Dedifferentiated amniotic fluid mesenchymal stem cell (primary cell): ENCODE measurements at regions not wholly inside any gene's neighbourhood (a gene's known extent, or its start where the extent isn't known, plus 50 kb on each side); places are given as distances from the start of the nearest gene placed in this dataset.
"Not testable (repeated sequence)": the region's sequence is repeated elsewhere in the genome, so short reads cannot be mapped to it uniquely, and the experiment has no call there.

Experiments
- DNase-seq: peaks from one replicate; pipeline ENCODE4 v3.0.0-alpha.2; 2016; ENCODE audit errors: extremely low spot score

DNA sequence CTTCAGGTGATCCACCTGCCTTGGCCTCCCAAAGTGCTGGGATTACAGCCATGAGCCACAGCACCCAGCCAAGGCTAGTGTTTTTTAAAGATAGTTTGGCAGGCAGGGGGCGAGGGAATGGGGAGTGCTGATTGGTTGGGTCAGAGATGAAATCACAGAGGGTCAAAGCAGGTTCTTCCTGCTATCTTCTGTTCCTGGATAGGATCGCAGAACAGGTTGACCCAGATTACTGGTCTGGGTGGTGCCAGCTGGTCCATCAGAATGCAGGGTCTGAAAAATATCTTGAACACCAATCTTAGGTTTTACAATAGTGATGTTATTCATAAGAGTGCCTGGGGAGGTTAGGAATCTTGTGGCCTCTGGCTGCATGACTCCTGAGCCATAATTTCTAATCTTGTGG is 272.2 kb downstream of the CD83 start:
- not testable (repeated sequence) for DNase-seq

DNA sequence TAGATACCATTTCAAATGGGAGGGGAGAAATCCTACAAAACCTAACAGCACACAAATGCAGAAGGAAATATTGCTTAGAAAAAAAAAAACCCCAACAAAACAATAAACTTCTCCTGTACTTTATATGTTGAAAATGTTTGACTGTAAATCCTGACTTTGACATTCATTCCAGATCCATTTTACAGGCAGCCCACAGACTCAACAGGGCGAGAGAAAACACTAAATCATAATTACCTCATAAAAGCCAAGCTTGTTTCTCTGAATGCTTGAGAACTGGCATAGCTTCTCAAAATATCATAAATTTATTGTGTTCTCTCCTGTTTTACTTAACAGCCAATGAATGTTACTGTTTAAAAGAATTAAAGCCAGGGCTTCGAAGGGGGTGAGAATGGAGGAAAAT is 273.2 kb downstream of the CD83 start:
- DNase-seq = no peak

DNA sequence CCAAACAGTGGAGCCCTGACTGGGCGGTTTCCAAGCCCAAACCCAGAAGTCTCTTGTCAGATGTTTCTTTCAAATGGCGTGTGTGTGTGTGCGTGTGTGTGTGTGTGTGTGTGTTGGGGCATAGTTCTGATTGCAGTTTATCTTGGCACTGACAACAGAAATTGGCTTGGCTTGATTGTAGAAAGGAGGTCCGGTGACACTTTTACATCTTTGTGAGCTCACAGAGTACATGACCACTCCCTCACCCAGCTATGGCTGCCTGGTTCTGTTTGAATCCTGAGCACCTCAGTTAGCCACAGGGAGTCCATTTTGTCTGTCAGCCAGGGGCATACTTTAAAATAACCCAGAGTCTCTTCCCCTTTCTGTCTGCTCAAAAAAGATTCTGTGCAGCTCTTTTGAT is 276.3 kb downstream of the CD83 start:
- no peak for DNase-seq

DNA sequence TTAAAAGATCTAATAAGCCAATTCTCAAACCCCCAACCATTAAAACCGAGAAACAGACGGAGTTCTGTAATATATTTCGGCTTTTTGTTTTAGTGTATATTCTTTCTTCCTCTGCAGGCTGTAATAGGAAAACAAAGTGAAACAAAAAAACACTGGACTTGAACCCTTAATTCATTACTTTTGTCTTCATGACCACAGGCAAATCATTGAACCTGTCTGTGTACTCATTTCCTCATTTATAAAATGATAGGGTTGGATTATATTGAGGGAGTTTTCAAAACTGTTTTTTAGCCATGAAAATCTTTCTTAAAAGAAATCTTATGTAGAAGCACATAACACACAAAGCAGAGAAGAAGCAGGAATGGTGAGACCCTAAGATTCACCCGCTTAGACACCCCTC is 278.8 kb downstream of the CD83 start:
- DNase-seq = no peak

DNA sequence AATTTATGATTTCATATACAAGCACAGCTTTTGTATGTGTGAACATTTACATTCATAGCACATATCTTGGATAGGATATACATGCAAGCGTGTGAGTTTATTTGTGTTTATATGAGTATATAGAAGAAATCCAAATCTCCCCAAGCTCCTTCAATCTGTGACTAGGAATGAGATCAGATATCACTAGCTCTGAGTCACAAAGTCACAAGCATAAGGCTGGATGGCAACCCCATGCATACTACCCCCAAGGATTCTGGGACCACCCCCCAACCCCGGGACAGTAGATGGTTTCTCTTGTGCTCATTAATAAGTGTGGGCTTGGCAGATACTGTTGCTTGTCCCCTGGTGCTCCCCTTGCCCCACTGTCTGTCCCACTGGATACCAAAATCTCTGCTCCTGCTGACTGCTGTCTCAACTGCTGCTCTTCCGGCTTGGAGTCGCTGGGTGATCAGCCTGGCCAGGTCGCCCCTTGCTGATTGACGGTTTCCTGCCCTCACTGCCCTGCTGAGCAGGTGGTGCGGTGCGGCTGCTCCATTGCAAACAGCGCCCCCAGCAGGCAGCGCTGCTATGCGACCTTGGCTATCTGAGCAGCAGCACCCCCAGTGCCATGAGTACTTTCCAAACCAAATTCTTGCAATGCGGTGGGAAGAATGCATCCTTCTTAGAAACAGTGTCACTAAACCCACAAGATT is 279.4 kb downstream of the CD83 start:
- no peak for DNase-seq

DNA sequence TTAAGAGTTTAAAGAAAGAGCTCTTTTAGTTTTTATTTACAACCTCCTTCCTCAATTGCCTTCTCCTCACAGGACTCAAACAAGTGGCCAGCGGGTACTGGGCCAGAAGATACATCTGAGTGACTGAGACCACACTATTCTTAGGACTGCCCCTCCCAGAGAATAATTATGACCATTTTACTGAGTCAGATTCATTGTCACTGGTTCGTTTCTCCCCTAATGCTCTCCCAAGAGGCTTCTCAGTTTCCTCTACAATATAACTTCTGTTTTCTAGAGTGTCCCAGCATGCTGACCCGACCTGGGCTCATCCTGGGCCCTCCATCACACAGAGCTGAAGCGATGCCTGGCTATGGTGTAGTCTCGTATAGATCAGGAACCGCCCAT is 279.9 kb downstream of the CD83 start:
- DNase-seq = no peak

DNA sequence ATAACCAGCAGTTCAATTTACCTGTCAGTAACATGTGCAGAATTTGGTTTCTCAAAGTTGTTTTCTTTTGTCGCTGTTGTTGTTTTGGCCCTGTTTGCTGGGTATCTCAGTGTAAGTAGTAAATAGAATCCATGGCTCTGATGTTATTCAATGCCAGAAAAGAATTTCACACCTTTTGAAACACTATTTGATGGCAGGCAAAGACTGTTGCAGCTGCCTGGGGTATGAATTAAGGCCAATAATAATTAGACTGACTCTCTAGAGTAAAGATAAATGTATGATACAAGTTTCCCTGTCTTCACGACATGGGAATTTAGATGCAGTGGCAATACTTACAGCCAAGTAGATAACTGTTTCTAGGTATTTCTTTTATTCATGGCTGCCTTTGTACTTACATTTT is 281.4 kb downstream of the CD83 start:
- DNase-seq = no peak

DNA sequence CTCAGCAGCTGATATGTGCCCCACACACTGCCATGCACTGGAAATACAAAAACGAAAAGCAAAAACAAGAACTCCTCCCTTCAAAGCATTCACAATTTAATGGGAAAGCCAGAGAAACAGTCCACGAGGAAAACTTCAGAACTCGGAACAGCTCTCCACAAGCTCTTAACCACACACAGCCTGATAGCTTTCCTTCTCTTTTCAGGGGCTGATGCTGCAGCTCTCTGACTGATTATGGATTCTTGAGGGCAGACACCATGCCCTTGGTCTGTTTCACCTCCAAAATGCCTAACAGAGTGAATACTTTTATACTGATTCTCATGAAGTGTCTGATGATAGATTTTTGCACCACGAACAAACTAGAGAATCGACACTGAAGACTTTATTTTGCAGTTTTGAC is 282.1 kb downstream of the CD83 start:
- no peak for DNase-seq

DNA sequence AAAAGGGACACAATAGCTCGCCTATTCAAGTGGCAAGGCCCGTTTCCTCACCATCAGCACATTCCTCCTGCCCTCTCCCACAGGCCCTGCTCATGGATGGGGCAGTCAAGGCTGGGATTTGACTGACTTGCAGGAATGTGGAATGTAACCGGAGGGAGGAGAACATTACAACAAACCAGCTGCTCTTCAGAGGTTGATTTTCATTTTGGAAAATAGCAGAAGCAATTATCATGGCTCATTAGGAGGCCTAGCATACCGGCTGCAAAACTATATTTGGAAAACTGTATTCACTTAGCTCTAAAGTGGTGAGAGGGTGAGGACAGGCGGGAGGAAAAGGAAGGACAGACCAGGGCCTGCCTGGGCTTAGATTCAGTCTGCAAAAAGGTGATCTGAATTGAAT is 283.7 kb downstream of the CD83 start:
- no peak for DNase-seq

DNA sequence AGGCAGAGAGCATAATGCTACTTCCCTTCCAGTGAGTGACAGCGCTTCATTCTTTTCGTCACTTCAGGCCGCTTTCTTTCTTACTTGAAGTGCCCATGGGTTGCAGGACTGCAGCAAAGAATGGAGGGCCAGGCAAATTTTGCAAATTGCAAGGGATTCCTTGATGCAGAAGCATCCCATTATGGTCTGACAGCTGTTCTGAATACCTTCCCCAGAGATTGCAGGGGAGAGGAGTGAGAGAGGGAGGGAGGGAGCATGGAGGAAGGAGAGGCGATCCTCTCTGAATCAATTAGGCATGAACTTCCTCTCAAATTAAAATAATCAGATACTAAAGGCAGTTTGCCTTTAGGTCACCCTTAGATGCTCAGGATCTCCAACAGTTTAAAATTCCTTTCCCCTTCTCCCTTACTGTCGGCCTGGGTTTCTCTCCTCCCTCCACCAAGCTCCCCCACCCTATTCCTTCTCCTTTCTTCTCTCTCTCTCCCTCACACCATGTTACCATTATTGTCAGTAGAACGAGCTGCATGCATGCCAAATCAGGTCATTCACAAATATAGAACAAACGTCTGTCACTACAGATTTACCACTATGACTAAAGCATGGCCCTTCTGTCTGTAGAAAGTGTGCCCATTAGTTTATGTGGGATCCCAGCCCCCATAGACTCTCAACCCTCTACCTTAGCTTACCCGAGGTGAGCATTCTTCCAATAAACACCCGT is 289.2 kb downstream of the CD83 start:
- no peak for DNase-seq

DNA sequence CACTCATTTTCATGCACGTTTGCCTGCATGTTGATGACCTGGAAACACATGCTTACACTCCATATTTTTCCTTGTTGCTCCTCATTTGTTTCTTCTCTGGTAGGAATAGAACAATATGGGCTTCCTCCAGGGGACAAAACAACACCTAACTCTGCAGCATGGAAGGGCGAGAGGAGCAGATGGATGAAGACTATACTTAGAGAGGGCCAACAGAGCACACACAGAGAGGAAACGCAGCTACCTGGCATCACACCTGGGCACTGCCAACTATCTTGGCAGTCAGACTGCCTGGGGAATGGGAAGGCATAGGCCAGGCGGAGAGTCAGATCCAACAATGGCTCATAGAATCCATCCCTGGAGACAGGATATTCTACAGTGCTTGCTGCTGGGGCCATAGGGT is 290.9 kb downstream of the CD83 start:
- DNase-seq = no peak

DNA sequence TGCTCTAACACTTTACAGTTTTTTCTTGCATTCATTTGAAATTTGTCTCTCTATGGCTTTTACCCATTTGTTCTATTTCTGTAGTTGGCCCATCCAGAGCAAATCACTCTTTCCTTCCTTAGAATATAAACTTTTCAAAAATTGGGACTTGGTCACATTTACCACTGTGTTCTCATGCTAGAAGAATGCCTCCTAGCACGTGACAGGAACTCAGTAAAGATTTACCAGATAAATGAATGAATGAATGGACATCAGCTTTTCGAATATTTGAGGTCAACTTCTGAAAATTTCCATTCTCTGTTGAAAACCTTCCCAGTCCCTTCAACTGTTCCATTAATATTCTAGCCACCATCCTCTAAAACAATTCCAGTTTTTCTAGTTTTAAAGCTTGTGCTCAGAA is 294.5 kb downstream of the CD83 start:
- DNase-seq = no peak

DNA sequence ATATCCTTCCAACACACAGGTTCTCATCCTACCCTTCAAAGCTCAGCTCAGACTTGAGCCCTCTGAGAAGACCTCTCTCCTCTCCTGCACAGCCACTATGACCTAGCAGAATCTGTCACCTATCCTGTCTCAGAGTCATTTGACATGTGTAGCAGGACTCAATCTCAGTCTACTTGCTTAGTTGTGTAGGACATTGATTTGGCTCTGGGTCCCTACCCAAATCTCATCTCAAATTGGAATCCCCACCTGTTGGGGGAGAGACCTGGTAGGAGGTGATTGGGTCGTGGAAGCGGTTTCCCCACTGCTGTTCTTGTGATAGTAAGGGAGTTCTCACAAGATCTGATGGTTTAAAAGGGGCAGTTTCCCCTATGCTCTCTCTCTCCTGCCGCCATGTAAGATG is 297.9 kb downstream of the CD83 start:
- no peak for DNase-seq

DNA sequence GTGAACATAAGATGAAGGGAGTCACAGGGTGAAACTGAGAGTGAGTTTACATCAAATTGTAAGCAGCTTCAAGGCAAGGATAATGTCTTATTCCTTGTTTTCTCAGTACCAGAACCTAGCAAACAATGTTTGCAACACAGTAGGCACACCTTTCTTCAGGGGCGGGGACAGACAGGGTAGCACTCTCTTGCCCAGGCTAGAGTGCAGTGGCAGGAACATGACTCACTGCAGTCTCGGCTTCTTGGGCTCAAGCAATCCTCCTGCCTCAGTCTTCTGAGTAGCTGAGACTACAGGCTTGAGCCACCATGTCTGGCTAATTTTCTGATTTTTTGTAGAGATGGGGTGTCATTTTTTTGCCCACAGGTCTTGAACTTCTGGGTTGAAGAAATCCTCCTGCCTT is 299.8 kb downstream of the CD83 start:
- no peak for DNase-seq

DNA sequence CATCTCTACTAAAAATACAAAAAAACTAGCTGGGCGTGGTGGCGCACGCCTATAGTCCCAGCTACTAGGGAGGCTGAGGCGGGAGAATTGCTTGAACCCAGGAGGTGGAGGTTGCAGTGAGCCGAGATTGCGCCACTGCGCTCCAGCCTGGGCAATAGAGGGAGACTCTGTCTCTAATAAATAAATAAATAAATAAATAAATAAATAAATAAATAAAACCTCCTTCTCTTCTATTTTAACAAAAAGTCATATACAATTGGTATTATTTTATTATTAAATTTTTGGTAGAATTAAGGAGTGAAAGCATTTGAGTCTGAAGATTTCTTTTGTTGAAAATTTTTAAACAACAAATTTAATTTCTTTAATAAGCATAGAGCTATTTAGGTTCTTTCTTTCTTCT is 301.7 kb downstream of the CD83 start:
- DNase-seq = not testable (repeated sequence)

DNA sequence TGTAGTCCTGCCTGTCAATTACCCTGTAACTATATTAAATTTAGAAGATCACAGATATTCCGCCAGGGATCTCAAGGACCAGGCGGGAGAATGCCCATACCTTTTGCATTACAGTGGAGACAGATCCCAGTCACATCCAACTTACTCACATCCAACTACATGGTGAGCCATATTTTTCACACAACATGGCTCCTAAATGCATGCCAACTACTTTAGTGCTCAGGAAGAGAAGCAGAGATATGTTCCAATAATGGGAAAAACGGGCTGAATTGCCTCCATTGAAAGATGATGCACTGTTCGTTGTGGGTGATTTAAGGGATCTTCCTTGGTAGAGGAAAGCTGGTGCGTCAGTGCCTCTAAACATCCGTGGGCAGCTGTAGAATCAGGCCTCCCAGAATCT is 304.5 kb downstream of the CD83 start:
- no peak for DNase-seq

DNA sequence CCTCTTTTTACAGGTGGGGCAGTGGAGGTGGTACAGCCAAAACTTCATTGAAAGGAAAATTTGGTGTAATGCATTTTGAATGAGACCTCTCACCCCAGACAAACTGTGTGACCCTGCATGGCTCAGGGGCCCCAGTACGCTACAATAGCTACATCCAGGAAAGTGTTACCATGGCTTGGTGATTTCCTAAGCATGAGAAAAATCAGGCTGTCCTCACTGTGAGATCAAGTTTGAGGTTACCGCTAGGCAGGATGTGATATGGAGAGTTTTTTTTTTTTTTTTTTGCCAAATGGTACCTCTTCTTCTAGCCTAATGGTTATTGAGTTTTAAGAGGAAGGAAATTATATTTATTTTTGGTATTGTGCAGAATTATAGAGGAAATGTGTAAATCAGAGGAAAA is 305.3 kb downstream of the CD83 start:
- DNase-seq = no peak

DNA sequence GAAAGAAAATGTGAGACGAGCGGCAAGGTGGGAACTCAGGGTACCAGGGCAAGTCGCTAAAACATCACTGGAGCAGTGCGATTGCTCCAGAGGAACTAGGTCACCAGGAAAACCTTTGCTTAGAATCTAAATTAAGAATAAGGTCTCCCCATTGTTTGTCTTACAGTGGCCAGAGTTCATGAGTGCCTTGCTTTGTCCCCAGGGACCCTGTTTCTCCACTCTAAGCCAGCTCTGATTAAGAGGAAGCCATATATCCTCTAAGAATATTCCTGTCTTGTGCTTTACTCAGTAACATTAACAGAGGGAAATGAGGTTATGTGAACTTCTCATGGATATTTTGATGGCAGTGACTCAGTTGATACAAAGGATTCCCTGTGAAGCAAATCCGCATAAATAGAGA is 305.8 kb downstream of the CD83 start:
- no peak for DNase-seq

DNA sequence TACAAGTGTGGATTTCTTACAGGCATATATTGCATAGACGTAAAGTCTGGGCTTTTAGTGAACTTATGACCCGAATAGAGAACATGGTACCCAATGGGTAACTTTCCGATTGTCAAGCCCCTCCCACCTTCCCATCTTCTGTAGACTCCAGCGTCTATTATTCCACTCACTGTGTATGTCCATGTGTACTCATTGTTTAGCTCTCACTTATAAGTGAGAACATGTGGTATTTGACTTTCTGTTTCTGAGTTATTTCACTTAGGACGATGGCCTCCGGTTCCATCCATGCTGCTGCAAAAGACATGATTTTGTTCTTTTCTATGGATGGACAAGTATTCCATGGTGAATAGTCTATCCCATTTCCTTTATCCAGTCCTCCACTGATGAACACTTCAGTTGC is 306.4 kb downstream of the CD83 start:
- DNase-seq = no peak

DNA sequence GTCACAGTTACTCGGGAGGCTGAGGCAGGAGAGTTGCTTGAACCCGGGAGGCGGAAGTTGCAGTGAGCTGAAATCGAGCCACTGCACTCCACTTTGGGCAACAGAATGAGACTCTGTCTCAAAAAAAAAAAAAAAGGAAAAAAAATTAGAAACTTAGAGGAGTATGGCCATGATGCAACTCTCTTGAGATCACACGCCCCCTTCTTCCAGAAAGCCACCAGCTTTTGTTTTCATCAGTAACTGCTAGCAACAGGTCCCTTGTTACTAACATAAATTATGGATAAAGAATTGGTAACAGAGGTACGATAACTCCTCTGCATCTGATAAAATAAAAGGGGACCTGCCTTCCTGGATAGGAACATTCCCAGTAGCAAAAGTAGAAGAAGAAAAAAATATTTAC is 308.2 kb downstream of the CD83 start:
- DNase-seq = no peak

DNA sequence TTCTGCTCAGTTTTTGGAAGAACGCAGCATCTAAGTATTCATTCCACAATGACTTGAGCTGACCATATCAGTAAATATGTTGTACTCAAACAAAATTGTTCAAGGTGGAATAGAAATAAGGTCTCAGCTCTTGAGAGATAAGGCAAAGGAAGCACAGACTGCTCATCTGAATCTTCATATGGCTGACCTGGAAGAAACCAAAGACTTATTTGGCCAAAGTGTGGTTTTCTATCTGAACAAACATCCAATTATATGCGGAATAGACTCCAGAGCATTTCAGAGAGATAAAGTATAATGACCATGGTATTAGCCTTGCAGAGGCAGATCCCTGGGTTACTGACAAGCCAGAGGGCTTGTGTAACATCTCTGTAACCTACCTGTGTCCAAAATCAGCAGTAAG is 308.7 kb downstream of the CD83 start:
- no peak for DNase-seq

DNA sequence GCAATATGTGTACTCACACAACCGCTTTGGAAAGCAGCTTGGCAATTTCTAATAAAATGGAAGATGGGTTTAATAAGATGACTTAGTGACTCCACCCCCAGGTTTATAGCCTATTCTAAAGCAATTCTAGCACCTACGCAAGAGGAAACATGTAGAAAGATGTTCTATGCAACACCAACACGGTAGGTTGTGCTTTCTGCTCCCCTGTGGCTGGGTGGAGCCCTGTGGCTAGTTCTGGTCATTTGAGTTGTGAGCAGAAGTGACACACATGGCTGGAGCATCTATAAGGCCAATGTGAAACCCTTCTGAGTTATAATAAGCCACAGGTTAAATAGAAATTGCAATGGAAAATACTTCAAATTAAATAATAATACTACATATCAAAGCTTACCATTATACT is 310.7 kb downstream of the CD83 start:
- DNase-seq = no peak

DNA sequence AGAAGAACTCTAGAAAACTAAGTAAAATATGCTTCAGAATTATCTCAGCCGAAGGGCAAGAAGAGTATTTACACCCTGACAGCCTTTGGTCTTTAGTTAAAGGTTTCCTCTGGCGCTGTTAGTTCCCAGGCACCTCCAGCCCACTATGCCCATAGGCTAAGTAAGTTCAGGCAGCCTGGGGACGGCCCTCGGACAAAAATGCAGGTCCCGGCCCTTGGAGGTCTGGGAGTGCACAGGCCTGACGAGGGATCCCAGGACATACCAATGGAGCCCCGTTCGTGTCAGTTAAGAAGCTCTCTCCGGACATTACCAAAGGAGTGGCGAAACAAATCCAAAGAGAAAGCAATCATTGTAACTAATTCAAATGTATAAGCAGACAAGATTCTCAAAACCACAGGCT is 311.8 kb downstream of the CD83 start:
- DNase-seq = no peak

DNA sequence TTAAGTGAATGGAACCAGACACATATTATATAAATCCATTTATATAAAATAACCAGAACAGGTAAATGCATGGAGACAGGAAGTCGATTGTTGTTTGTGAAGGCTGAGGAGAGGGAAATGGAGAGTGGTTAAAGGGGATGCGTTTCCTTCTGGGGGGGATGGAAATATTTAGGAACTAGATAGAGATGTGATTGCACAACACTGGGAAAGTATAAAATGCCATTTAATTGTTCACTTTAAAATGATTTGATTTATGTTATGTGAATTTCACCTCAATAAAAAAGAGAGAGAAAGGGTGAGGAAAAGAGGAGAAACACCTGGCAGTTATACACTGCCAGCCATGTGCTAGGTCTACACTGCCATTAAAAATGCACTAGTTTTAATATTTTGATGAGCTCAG is 312.6 kb downstream of the CD83 start:
- no peak for DNase-seq
